C4-2B (cell line): ENCODE measurements at regions not wholly inside any gene's neighbourhood (a gene's known extent, or its start where the extent isn't known, plus 50 kb on each side); places are given as distances from the start of the nearest gene placed in this dataset.

ENCODE experiments used
- H3K27ac ChIP-seq: fragments of 450-650 bp; 2 replicates; pipeline ENCODE4 v1.5.1; 2017
- CTCF ChIP-seq: fragments of 450-650 bp; conservative IDR thresholded peaks from 2 replicates; pipeline ENCODE4 v1.5.1; 2017; ENCODE audit warnings: mild to moderate bottlenecking
- ZFX ChIP-seq: fragments of 450-650 bp; IDR thresholded peaks from 2 replicates; pipeline ENCODE4 v1.6.1; 2017

GRCh38 chr11:25655636-25656035 lies 676.3 kb upstream of the ANO3 start:
- H3K27ac ChIP-seq: no peak overlapping the region
- TF ChIP-seq CTCF (no peak), ZFX (no peak)

- TF ChIP-seq CTCF (no peak), ZFX (no peak)
- no peak overlapping the region for H3K27ac ChIP-seq
Observed at GRCh38 chr11:25658916-25659315, 673.0 kb upstream of the ANO3 start.

DNA sequence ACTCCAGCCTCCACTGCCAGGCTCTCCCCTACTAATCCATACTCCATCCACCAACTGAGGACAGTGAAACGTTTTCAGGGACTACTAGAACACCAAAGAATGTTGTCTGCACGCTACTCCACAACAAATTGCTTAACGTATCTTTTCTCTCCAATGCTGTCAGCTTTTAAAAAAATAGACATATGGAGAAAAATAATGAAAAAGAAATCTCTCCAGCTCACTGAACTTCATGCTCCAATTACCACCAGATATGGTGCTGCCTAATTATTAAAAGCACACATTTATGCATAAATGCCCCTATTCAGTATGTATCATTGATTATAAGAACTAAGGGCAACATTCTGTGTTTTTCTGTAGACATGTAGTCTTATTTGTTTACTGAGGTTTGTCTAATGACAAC lies 672.2 kb upstream of the ANO3 start:
- no peak overlapping the region for H3K27ac ChIP-seq
- TF ChIP-seq ZFX (no peak), CTCF (no peak)

DNA sequence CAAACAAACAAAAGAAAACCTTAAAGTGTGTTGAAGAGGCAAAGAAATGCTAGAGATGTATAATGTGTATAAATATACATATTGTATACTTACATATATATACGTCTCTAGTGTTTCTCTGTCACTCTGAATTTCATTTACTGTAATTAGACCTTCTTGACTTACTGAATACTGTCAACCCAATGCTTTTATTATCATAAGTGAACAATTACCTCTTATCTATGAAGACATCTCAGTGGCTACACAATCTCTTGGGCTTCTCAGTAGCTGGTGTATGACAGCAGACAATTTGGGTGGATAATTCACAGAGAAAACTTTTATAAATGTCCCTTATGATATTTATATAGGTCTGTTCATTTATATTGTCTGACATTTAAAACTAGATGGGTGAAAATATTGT lies 664.1 kb upstream of the ANO3 start:
- no peak overlapping the region for H3K27ac ChIP-seq
- TF ChIP-seq CTCF (no peak), ZFX (no peak)

- H3K27ac ChIP-seq: no peak overlapping the region
- TF ChIP-seq ZFX: no peak
Observed at GRCh38 chr11:25691959-25692358, 640.0 kb upstream of the ANO3 start.

GRCh38 chr11:25702417-25702816 lies 629.5 kb upstream of the ANO3 start:
- no peak overlapping the region for H3K27ac ChIP-seq
- TF ChIP-seq CTCF: no peak
- no peak for TF ChIP-seq ZFX

- no peak for TF ChIP-seq CTCF
- TF ChIP-seq ZFX: no peak
- no peak overlapping the region for H3K27ac ChIP-seq
Observed at GRCh38 chr11:25710975-25711374, 621.0 kb upstream of the ANO3 start.

- TF ChIP-seq CTCF (no peak), ZFX (no peak)
- H3K27ac ChIP-seq: no peak overlapping the region
Observed at GRCh38 chr11:25727944-25728343, 604.0 kb upstream of the ANO3 start.
